GM19452 (cell line): ENCODE measurements at regions not wholly inside any gene's neighbourhood (a gene's known extent, or its start where the extent isn't known, plus 50 kb on each side); places are given as distances from the start of the nearest gene placed in this dataset.
"Not testable (repeated sequence)": the region's sequence is repeated elsewhere in the genome, so short reads cannot be mapped to it uniquely, and the experiment has no call there.

Source experiments
- ATAC-seq: cut with Tn5 transposase; IDR thresholded peaks from one replicate; pipeline ENCODE4 v1.9.1; 2021; ENCODE audit not compliant: unreplicated experiment

GRCh38 chr6:50899306-50899870 lies 80.7 kb downstream of the TFAP2B start:
- ATAC-seq = no peak

- no peak for ATAC-seq
Measured at GRCh38 chr6:50902260-50902659, 83.6 kb downstream of the TFAP2B start.

GRCh38 chr6:50905297-50905696 lies 86.6 kb downstream of the TFAP2B start:
- no peak for ATAC-seq

GRCh38 chr6:50907565-50907964 lies 88.9 kb downstream of the TFAP2B start:
- no peak for ATAC-seq

- no peak for ATAC-seq
Measured at GRCh38 chr6:50913105-50913770, 94.6 kb downstream of the TFAP2B start.

- not testable (repeated sequence) for ATAC-seq
Measured at GRCh38 chr6:50921378-50921777, 102.7 kb downstream of the TFAP2B start.

GRCh38 chr6:50921968-50922367 lies 103.3 kb downstream of the TFAP2B start:
- no peak for ATAC-seq

- no peak for ATAC-seq
Measured at GRCh38 chr6:50922579-50923525, 104.2 kb downstream of the TFAP2B start.

GRCh38 chr6:50924758-50925157 lies 106.1 kb downstream of the TFAP2B start:
- no peak for ATAC-seq

- ATAC-seq = no peak
Measured at GRCh38 chr6:50925548-50925947, 106.9 kb downstream of the TFAP2B start.

- ATAC-seq = no peak
Measured at GRCh38 chr6:50925981-50926380, 107.3 kb downstream of the TFAP2B start.

- no peak for ATAC-seq
Measured at GRCh38 chr6:50927800-50928199, 109.1 kb downstream of the TFAP2B start.

GRCh38 chr6:50929323-50929722 lies 110.7 kb downstream of the TFAP2B start:
- ATAC-seq = no peak

GRCh38 chr6:50935442-50935841 lies 116.8 kb downstream of the TFAP2B start:
- no peak for ATAC-seq

- ATAC-seq = no peak
Measured at GRCh38 chr6:50936277-50936681, 117.6 kb downstream of the TFAP2B start.

GRCh38 chr6:50939931-50940330 lies 121.3 kb downstream of the TFAP2B start:
- no peak for ATAC-seq

- ATAC-seq = no peak
Measured at GRCh38 chr6:50945789-50946188, 127.1 kb downstream of the TFAP2B start.

- ATAC-seq = no peak
Measured at GRCh38 chr6:50952092-50952907, 133.6 kb downstream of the TFAP2B start.

GRCh38 chr6:50956014-50956413 lies 137.3 kb downstream of the TFAP2B start:
- no peak for ATAC-seq

GRCh38 chr6:50958148-50958697 lies 139.6 kb downstream of the TFAP2B start:
- ATAC-seq = no peak
